ENCODE measurements at regions not wholly inside any gene's neighbourhood (a gene's known extent, or its start where the extent isn't known, plus 50 kb on each side); places are given as distances from the start of the nearest gene placed in this dataset.
"Not testable (repeated sequence)": the region's sequence is repeated elsewhere in the genome, so short reads cannot be mapped to it uniquely, and the experiment has no call there.

- DNase-seq = no peak
Measured at GRCh38 chr3:109809513-109809912, 472.2 kb upstream of the DPPA4 start.

- DNase-seq = no peak
Measured at GRCh38 chr3:109818081-109818480, 480.7 kb upstream of the DPPA4 start.

GRCh38 chr3:109819734-109820133, 482.4 kb upstream of the DPPA4 start:
- no peak for DNase-seq

- DNase-seq = no peak
Measured at GRCh38 chr3:109825971-109826810, 488.8 kb upstream of the DPPA4 start.

- no peak for DNase-seq
Measured at GRCh38 chr3:109831403-109831802, 494.1 kb upstream of the DPPA4 start.

- DNase-seq = no peak
Measured at GRCh38 chr3:109835958-109836357, 498.6 kb upstream of the DPPA4 start.

GRCh38 chr3:109851854-109852253, 514.5 kb upstream of the DPPA4 start:
- DNase-seq = no peak

- no peak for DNase-seq
Measured at GRCh38 chr3:109852283-109852682, 514.9 kb upstream of the DPPA4 start.

- DNase-seq = no peak
Measured at GRCh38 chr3:109853077-109853731, 515.9 kb upstream of the DPPA4 start.

- DNase-seq = no peak
Measured at GRCh38 chr3:109863701-109864100, 526.4 kb upstream of the DPPA4 start.

- no peak for DNase-seq
Measured at GRCh38 chr3:109864452-109864851, 527.1 kb upstream of the DPPA4 start.

GRCh38 chr3:109869586-109869985, 532.2 kb upstream of the DPPA4 start:
- DNase-seq = no peak

- DNase-seq = no peak
Measured at GRCh38 chr3:109874896-109875708, 537.8 kb upstream of the DPPA4 start.

- not testable (repeated sequence) for DNase-seq
Measured at GRCh38 chr3:109877616-109878015, 540.3 kb upstream of the DPPA4 start.

- DNase-seq = no peak
Measured at GRCh38 chr3:109882144-109882543, 544.8 kb upstream of the DPPA4 start.

- no peak for DNase-seq
Measured at GRCh38 chr3:109887293-109887692, 549.9 kb upstream of the DPPA4 start.

GRCh38 chr3:109888026-109888425, 550.7 kb upstream of the DPPA4 start:
- no peak for DNase-seq

GRCh38 chr3:109897734-109898133, 560.4 kb upstream of the DPPA4 start:
- DNase-seq = no peak

- no peak for DNase-seq
Measured at GRCh38 chr3:109899925-109900324, 562.6 kb upstream of the DPPA4 start.

- DNase-seq = no peak
Measured at GRCh38 chr3:109900783-109901182, 563.4 kb upstream of the DPPA4 start.

- no peak for DNase-seq
Measured at GRCh38 chr3:109902549-109902948, 565.2 kb upstream of the DPPA4 start.

- DNase-seq = no peak
Measured at GRCh38 chr3:109903100-109903499, 565.8 kb upstream of the DPPA4 start.

GRCh38 chr3:109910772-109911171, 573.4 kb upstream of the DPPA4 start:
- DNase-seq = no peak

GRCh38 chr3:109918740-109919139, 581.4 kb upstream of the DPPA4 start:
- DNase-seq = no peak

Measured in NCI-H1436 treated with DMSO at 0.1 percent for 48 hours (cell line).